Erythroblast (primary cell): ENCODE measurements at regions not wholly inside any gene's neighbourhood (a gene's known extent, or its start where the extent isn't known, plus 50 kb on each side); places are given as distances from the start of the nearest gene placed in this dataset.

Experiments used
- GATA1 ChIP-seq: IDR thresholded peaks from 2 replicates; pipeline ENCODE4 v1.6.1; 2011; ENCODE audit warnings: low read depth, mild to moderate bottlenecking, control low read depth, low read length, moderate library complexity
- POLR2A ChIP-seq: IDR thresholded peaks from 2 replicates; pipeline ENCODE4 v1.6.1; 2011; ENCODE audit warnings: mild to moderate bottlenecking, low read length

DNA sequence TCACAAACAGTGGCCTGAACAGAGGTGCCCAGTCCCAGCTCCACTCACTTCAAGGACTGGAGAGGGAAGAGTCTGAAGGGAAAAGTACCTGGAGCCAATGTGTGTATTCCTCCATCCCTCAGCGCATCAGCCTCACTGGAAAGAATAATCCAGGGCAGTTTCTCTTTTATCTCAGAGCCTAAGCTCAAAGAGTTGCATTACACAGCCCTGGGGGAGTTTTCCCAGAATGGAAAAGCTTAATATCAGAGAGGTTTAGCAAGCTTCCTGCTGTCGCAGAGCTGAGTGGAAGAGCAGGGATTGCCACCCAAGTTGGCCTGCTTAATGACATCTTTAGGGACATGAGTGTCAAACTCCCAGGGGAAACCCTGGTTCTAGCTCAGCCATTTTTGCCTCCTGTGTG, 80.4 kb upstream of the MSX1 start:
- TF ChIP-seq POLR2A = no peak
- TF ChIP-seq GATA1 = no peak
